Iris pigment epithelial cell (primary cell): ENCODE measurements at regions not wholly inside any gene's neighbourhood (a gene's known extent, or its start where the extent isn't known, plus 50 kb on each side); places are given as distances from the start of the nearest gene placed in this dataset.
"Not testable (repeated sequence)": the region's sequence is repeated elsewhere in the genome, so short reads cannot be mapped to it uniquely, and the experiment has no call there.

ENCODE experiments used
- DNase-seq: peaks from one replicate; pipeline ENCODE4 v3.0.0-alpha.2; 2011; ENCODE audit warnings: low read depth

DNA sequence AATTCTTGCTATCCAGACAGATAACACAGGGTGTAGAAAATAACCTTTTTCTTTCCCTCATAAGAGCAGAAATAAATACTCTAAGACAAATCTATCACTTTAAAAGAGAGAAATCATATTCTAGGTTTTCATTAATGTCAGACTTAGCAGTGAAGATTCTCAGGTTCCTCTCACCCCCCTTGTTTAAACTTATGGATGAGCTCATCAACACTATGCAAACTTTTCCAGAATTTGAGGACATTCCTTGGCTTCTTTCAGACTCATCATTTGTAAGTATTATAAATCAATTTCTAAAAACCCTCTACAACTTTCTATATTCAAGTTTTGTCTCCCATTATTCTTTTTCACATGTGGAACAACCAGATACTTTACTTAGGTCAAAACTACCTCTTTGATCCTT lies 374.9 kb upstream of the TRPC7 start:
- no peak for DNase-seq

DNA sequence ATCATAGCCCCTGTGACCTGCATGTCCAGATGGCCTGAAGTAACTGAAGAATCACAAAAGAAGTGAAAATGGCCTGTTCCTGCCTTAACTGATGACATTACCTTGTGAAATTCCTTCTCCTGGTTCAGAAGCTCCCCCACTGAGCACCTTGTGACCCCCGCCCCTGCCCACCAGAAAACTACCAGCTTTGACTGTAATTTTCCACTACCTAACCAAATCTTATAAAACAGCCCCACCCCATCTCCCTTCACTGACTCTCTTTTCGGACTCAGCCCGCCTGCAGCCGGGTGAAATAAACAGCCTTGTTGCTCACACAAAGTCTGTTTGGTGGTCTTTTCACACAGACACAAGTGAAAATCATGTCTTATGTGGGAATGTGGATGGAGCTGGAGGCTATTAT lies 373.9 kb upstream of the TRPC7 start:
- DNase-seq = not testable (repeated sequence)

DNA sequence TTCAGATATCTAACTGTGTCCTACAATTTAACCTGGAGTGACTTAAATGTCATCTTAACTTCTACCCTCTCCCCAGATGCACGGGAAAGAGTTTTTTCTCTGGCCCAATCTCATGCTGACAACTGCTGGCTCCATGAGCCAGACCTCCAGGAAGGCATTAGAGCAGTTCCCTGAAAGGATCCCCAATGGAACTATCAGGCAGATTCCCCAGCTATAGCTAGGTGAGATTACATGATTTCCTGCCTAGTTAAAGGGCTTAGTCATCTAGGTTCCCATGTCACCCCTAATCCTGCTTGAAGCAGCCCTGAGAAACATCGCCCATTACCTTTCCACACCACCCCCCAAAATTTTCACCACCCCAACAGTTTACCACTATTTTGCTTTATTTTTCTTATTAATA lies 373.5 kb upstream of the TRPC7 start:
- no peak for DNase-seq

DNA sequence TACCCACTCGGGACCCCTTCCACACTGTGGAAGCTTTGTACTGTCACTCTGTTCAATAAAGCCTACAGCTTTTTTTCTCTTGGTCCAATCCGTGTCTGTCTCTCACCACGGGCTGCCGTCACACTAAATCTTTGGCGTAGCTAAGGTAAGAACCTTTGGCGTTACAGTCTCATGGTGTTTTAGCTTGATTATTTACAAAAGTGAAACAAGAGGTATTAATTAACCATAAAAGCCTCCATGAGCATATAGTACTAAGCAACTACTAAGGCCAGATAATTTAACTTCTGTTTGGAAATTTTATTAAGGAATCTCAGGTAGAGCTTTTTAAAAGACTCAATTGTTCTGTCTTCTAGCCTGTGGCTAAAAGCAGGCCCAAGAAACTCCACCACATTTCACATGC lies 370.7 kb upstream of the TRPC7 start:
- no peak for DNase-seq

DNA sequence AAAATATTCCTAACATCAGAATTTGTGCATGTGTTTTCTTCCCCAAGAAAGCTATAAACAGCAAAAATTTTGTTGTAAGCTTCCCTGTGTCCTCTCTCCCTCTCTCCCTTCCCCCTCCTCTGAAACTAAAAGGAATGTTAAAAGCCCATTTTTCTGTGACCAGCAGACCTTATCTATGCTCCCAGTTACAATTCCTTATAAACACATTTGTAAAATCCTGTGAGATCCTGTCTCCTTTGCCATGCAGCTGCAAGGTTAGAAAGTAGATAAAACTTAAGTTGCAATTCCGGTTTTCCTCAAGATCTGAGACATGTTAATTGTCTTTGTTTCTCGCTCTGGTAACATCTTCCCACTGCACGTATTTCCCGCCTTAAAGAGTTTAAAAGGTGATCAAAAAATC lies 370.3 kb upstream of the TRPC7 start:
- not testable (repeated sequence) for DNase-seq

DNA sequence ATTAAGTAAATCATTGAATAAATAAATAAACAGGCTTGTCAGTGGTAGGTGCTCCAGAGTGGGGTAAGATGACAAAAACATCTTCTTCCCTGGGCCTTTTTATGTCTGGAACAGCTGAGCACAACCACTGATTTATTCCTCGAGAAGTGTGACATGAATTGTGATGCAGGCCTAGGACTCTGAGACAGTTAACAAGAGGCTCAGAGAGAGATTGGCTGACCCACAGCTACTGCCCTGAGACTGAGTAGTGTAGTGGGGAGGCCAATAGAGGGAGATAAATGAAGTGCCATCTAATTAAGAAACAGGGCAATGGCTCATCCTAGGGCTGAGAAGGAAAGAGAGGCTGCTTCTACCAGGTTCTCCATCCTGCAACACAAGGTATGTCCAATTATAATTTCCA lies 369.3 kb upstream of the TRPC7 start:
- DNase-seq = no peak

DNA sequence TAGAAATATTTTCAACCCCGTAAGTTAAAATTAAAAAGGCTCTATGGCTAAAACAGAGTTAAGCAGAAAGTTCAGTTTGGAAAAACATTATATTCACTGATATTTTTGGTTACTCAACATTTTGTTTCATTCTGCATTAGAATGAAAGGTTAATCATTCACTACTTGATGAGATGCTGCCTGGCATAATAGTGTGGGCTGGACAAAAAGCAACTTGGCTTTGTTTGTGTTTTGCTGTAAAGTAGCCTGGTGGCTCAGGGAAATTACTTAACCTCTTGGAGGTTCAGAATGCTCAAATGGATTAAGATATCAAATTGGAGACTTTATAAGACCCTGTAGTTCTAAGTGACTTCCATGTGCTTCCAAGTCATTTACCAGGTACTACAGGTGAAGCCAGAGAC lies 367.4 kb upstream of the TRPC7 start:
- no peak for DNase-seq

DNA sequence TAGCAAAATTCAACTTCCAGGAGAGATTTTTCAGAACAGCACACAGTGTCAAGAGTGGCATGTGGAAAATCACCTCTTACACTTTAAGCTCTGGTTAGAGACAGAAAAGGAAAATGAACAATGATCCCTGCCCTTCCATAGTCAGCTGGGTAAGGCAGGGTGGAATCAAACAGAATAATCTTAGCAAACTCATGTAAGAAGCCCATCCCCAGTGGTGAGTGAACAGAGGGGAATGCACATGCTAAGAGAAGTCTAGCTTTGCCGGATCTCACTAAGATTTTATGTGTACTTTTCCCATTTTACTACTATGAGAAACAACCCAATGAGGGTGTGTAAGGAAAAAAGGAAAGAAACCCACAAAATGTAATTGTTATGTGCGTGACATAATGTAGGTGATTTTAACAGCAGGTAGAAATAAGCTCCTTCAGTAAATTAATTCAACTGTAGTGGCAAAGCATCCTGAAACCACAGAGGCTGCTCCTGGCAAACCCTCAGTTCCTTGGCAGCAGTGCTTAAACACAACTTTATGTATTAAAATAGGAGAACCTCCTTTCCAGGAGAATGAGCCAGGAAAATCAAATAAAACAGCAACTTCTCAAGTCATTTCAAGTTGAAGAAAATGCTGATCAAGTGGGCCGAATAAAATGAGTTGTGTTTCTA lies 366.0 kb upstream of the TRPC7 start:
- peak; percentile 14 for DNase-seq

DNA sequence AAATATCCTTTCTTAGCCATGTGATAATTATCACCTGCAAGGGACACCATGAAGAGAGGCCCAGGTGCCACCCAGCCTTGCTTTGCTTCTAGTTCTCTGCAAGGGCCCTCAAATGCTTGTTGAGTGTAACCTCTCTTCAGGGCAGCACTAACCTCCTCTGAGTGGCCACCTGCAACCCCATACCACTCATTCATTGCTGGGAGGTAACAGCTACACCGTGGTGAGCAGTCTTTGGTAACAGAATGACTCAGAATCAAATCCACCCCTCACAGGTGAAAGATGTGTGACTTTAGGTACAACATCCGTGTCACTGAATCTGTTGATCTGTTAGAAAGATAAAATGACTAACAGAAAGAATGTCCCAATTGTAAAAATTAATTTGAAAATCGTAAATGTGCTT lies 365.1 kb upstream of the TRPC7 start:
- DNase-seq = no peak

DNA sequence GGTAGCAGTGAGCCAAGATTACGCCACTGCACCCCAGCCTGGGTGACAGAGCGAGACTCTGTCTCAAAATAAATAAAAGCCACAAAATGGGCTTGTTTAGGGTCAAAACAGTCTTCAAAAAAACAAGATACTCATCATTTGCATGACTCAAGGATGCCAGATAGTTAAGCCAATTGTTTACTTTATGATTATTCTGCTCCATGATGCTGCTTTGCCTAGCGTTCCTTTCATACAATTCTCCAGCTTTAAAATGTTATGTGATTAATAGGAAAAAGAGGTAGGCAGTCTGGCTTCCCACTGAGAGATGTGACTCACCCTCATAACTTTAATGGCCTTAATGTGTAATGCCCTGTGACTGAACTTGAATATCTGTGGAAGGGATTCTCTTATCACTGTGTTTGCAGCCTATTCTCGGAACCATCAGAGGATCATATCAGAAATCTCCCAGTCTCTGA lies 364.6 kb upstream of the TRPC7 start:
- DNase-seq = peak; percentile 67

DNA sequence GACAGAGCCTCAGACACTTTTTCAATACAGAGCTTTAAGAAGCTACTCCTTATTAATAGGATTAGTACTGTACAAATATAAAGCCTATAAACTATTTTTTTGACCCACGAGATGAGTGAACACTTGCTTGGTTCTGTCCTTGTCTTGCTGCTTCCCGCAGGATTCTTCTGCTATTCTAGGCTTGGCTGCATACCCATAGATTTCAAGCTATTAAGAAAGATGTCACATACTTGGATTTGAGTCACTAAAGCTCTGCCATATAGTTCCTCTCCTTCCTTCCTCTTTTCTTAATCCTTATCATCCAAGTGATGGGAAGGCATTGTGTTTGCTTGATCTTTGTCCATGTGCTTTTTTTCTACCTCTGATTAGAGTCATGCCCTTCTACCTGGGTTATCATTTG lies 361.2 kb upstream of the TRPC7 start:
- DNase-seq = no peak

DNA sequence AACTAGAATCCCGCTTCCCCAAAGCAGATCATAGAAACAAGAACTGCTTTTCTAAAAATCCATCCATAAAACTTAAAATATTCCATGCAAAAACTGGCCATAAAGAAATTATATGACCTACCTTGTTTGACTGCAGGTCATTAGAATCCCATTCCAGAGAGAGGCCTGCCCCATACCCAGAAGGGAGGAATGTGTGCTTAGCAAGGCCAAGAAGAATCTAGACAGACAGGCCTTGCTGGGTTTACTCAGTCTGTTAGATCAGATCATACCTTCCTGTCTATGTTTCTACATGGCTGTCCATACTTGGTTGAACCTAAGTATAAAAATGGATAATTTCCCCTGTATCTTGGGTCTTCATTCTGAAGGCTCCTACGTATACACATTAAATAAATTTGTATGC lies 358.8 kb upstream of the TRPC7 start:
- no peak for DNase-seq

DNA sequence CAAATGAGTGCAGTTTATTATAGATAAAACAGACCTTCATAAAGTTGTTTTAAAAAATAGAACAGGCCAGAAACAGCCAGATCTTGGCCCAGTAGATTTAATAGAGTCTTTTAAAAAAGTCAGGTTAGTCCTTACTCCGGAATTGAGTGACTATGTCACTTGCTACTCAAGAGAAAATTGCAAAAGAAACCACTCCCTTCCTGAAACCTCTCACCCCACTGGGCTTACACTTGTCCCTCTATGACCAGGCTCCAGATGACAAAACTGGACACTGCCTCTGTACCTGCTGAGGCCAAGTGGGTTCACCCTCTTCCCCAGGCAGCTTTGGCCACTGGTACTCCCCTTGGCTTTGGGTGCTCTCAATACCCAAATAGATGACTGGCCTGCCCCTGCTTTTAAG lies 357.2 kb upstream of the TRPC7 start:
- DNase-seq = no peak

DNA sequence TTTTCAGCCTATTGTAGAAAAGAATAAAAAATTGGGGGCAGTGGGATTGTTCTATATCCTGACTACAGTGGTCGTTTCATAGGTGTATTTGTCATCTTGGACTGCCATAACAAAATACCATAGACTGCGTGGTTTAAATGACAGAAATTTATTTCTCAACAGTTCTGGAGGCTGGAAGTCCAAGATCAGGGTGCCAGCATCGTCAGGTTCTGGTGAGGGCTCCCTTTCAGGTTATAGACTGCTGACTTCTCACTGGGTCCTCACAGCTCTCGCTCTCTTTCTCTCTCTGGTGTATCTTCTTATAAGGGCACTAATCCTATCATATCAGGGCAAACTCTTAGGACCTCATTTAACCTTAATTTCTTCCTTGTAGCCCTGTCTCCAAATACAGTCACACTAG lies 356.7 kb upstream of the TRPC7 start:
- no peak for DNase-seq

DNA sequence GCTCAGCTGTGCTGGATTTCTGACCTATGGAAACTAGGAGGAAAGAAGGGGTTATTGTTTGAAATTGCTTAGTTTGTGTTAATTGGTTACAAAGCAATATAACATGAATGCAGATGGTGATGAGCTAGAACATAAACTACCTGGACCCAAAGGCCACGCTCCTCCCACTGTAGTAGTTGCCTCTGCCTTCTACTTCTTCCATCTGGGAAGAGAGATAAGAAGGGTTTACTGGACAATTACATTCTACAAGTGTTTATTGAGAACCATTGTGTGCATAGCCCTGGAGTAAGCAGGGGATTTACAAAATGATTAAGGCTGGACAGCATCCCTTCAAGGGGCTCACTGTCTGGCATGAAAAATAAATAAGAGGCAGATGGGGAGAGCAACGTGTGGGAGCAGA lies 355.3 kb upstream of the TRPC7 start:
- DNase-seq = no peak

DNA sequence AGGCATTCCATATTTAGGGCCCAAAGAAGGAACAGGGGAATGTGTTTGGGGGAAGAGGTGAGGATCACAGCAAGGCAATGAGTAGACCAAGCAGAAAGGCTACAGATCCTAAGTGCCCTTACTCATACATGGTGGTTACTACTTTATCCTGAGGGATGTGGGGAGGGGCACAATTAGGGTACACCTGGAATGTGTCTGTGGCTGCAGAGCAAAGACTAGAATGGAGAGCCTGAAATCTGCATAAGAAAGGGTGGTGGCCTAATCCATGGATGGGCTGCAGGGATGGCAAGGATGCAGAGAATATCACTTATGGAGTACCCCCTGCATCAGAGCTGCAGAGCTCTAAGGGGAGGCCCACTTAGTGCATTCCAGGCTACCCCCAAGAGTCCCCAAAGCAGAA lies 352.6 kb upstream of the TRPC7 start:
- DNase-seq = no peak

DNA sequence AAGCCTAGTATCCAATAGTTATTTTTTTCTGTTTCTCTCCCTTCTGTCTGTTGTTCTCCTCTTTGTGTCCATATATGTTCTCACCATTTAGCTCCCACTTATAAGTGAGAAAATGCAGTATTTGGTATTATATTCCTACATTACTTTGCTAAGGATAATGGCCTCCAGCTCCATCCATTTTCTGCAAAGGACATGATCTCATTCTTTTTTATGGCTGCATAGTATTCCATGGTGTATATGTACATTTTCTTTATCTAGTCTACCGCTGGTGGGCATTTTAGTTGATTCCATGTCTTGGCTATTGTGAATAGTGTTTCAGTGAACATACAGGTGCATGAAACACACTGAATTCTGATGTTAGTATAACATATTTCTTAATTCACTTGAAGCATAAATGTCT lies 348.9 kb upstream of the TRPC7 start:
- no peak for DNase-seq

DNA sequence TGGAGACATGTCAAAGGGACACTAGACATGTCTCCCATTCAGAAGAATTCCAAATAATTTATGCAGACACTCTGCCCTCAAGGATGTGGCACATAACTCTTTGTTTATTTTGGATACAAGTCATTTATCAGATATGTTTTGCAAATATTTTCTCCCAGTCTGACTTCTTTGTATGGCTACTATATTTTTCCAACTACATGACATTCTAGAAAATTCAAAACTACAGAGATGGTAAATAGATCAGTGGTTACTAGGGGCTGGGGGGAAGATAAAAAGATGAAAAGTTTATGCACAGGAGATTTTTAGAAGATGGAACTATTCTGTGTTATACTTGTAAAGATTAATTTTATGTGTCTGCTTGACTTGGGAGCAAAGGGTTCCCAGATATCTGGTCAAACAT lies 347.3 kb upstream of the TRPC7 start:
- DNase-seq = no peak

DNA sequence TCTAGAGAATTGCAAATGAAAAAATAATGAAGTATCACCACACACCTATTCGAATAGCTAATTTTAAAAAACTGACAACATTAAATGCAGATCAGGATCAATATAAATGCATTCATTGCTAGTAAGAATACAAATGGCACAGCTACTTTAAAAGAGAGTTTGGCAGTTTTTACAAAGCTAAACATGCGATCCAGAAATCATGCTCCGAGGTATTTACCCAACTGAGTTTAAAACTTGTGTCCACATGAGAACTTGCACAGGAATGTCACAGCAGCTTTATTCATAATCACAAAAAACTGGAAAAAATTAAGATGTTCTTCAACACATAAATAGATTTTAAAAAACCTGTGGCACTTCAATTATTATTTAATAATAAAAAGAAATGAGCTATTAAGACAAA lies 345.5 kb upstream of the TRPC7 start:
- DNase-seq = no peak

DNA sequence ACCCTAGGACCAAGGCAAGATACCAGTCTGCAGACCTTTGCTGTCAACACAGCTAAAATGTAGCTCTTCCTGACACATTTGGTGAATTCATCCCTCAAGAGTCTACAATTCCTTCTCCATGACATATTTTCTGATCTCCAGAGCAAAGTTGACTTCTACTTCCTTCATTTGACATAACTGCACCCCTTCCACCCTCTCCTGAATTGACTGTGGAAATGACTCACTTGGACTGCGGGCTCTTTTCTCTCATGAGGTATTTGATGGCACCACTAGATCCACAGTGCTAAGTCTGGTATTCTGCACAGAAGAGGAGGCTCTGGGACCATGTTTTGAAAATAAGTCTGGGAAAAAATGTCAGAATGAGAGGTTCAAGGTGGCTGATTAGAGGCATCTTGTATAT lies 338.4 kb upstream of the TRPC7 start:
- DNase-seq = no peak

DNA sequence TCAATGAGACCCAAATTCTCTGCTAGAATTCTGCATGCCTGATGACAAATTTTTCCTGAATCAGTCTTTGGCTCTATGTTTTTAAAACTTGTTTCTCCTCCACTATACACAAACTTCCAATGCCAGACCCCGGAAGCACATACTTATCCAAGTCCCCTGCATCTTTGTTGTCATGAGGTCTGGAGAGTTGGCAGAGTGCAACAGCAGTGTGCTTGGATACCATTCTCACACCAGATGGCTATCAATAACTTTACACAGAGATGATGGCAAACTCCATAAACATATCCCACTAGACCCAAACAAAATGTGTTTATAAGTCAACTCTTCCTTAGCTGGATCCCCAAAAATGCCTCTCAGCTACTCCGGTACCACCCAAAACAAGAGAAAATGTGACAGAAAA lies 337.7 kb upstream of the TRPC7 start:
- DNase-seq = no peak

DNA sequence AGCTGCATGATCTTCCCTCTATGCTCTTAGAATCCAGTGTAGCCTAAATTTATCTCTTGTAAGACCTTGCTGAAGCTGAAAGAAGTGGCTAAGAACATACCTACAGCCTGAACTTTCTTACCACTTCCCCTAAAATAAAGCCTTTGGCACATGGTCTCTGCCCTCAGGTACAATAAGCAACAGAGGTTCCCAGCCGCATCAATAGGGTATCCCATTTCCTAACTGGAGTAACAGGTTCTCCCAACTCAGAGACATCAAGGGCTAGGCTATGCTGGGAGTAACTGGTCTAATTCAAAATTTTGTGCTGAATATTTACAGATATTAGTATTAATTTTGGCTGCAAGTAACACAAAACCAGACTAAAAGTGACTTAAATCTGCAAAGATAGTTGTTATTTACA lies 335.8 kb upstream of the TRPC7 start:
- no peak for DNase-seq

DNA sequence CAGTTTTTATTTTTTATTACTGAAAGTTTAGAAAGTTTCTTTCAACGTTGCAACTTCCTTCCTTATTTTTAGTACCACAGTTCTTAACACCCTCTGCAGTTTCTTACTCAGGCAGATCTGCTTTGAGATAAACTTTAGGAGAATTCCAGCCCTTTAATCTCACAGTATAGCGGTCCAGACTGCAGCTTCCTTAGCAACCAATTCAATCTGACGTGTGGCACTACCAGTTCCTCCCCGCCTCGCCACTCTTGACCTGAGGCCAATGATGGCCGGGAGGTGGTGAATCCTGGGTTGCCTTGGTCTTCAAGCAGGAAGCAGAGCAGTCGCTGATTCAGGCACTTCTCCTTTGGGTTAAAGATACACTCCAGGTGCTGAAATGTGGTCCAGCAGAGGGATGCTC lies 334.3 kb upstream of the TRPC7 start:
- DNase-seq = no peak

DNA sequence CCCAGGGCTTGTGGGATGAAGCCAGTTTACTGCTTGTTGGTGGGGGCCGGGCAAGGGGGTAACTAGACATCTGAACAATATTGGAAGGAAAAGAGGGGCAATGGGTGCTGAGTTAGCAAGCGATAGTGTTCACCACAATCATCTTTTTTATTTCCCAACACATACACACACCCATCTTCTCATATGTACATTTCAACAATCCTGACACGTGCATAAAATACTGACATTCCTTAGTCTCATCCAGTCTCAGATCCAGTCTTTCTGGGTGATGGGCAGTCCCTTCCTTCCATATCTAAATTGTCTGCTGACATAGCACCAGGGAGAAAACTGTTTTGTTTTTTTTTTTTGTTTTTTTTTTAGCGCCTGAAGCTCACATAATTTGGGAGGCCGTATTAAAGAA lies 333.6 kb upstream of the TRPC7 start:
- DNase-seq = no peak

DNA sequence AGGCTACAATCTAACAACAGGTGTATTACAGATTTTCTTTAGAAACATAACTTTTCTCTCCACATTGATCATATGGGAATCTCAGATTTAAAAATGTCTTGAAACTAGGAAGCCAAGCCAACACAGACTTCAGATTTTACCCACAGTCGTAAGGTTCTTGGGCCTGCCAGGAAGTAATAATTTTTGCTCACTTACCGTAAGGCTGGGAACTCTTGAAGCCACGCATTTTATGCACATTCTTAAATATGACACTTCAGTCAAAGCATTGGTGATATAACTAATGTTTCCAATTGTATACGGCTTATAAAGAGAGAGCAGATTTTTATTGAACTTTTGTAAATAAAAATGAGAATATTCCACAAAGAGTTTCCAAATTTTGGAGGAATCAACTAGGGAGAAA lies 328.9 kb upstream of the TRPC7 start:
- DNase-seq = no peak
